Activated CD8-positive, alpha-beta memory T cell treated with anti-CD3 and anti-CD28 coated beads, Interleukin-2, amount 50 U/mL, for 1 hour (primary cell): ENCODE measurements at regions not wholly inside any gene's neighbourhood (a gene's known extent, or its start where the extent isn't known, plus 50 kb on each side); places are given as distances from the start of the nearest gene placed in this dataset.

Source experiments
- DNase-seq: peaks from one replicate; pipeline ENCODE4 v3.0.0-alpha.2; 2020; ENCODE audit errors: extremely low read depth

- no peak for DNase-seq
These were observed 220.4 kb upstream of the CD180 start for GRCh38 chr5:67416986-67417385.

GRCh38 chr5:67416133-67416937 is 219.7 kb upstream of the CD180 start:
- DNase-seq: no peak

GRCh38 chr5:67414712-67415111 is 218.1 kb upstream of the CD180 start:
- no peak for DNase-seq

GRCh38 chr5:67413721-67414120 is 217.1 kb upstream of the CD180 start:
- no peak for DNase-seq

GRCh38 chr5:67409126-67409777 is 212.7 kb upstream of the CD180 start:
- DNase-seq: no peak

GRCh38 chr5:67407979-67408378 is 211.4 kb upstream of the CD180 start:
- no peak for DNase-seq

GRCh38 chr5:67405755-67406154 is 209.2 kb upstream of the CD180 start:
- no peak for DNase-seq

GRCh38 chr5:67405101-67405364 is 208.4 kb upstream of the CD180 start:
- DNase-seq: no peak

GRCh38 chr5:67404256-67405100 is 207.9 kb upstream of the CD180 start:
- no peak for DNase-seq

GRCh38 chr5:67402526-67402925 is 205.9 kb upstream of the CD180 start:
- DNase-seq: no peak

GRCh38 chr5:67401172-67401571 is 204.6 kb upstream of the CD180 start:
- DNase-seq: no peak

GRCh38 chr5:67400752-67401151 is 204.2 kb upstream of the CD180 start:
- DNase-seq: no peak

- no peak for DNase-seq
These were observed 199.3 kb upstream of the CD180 start for GRCh38 chr5:67395790-67396418.

- no peak for DNase-seq
These were observed 196.6 kb upstream of the CD180 start for GRCh38 chr5:67393211-67393610.

GRCh38 chr5:67390935-67391334 is 194.3 kb upstream of the CD180 start:
- DNase-seq: no peak

- DNase-seq: no peak
These were observed 186.9 kb upstream of the CD180 start for GRCh38 chr5:67383451-67383850.

GRCh38 chr5:67381236-67381880 is 184.8 kb upstream of the CD180 start:
- DNase-seq: no peak

- DNase-seq: no peak
These were observed 183.8 kb upstream of the CD180 start for GRCh38 chr5:67380431-67380830.

- no peak for DNase-seq
These were observed 183.2 kb upstream of the CD180 start for GRCh38 chr5:67379753-67380152.

- no peak for DNase-seq
These were observed 181.7 kb upstream of the CD180 start for GRCh38 chr5:67378256-67378655.

- no peak for DNase-seq
These were observed 181.0 kb upstream of the CD180 start for GRCh38 chr5:67377631-67378030.

- DNase-seq: no peak
These were observed 179.0 kb upstream of the CD180 start for GRCh38 chr5:67375606-67376005.
